ENCODE measurements at regions not wholly inside any gene's neighbourhood (a gene's known extent, or its start where the extent isn't known, plus 50 kb on each side); places are given as distances from the start of the nearest gene placed in this dataset.

- Histone ChIP-seq H3K4ac (ENCODE audit: low read depth, low read length) (no peak overlapping the region), H3K23me2 (ENCODE audit: insufficient read length, low read depth, low read length, poor library complexity, severe bottlenecking) (no peaks in the 10 kb centered on the region), H4K20me1 (ENCODE audit: control insufficient read depth, insufficient read depth, insufficient read length) (no peaks in the 10 kb centered on the region), H3K27ac (ENCODE audit: insufficient read length, low read depth, low read length) (no peak overlapping the region), H2BK20ac (ENCODE audit: low read depth, low read length, poor library complexity, severe bottlenecking) (no peak overlapping the region), H3T11ph (ENCODE audit: low read length) (no peak overlapping the region), H3K27me3 (ENCODE audit: insufficient read depth, low read length) (no peaks in the 10 kb centered on the region), H3K18ac (ENCODE audit: insufficient read length, low read depth, low read length) (no peak overlapping the region), H2BK5ac (ENCODE audit: insufficient read length, low read length) (no peak overlapping the region), H2BK15ac (ENCODE audit: low read depth, low read length) (no peak overlapping the region), H3K4me1 (ENCODE audit: insufficient read depth, low read length) (no peaks in the 10 kb centered on the region), H3K79me1 (ENCODE audit: insufficient read depth, low read depth, low read length, poor library complexity, severe bottlenecking) (no peaks in the 10 kb centered on the region), H3K23ac (ENCODE audit: insufficient read length, low read depth, low read length) (no peak overlapping the region), H3K79me2 (ENCODE audit: insufficient read depth, low read length) (no peaks in the 10 kb centered on the region), H4K8ac (replicated peaks; ENCODE audit: insufficient read length, low read depth, low read length) (no peak overlapping the region), H2BK12ac (ENCODE audit: insufficient read length, low read depth, low read length) (no peak overlapping the region), H4K91ac (ENCODE audit: insufficient read length, low read depth, low read length) (no peak overlapping the region), H4K5ac (ENCODE audit: insufficient read length, low read depth, low read length) (no peak overlapping the region), H3K56ac (ENCODE audit: insufficient read length, low read depth, low read length) (no peak overlapping the region), H3K9ac (ENCODE audit: extremely low read depth, insufficient read length, low read length) (no peak overlapping the region), H3K4me2 (ENCODE audit: insufficient read depth, insufficient read length, low read length) (no peak overlapping the region), H2AFZ (ENCODE audit: low read length) (no peak overlapping the region), H3K14ac (ENCODE audit: insufficient read depth, low read length) (no peak overlapping the region), H2BK120ac (ENCODE audit: low read depth, low read length, poor library complexity, severe bottlenecking) (no peak overlapping the region), H3K9me3 (ENCODE audit: control insufficient read depth, low read depth, low read length) (no peaks in the 10 kb centered on the region), H2AK5ac (ENCODE audit: insufficient read length, low read length) (no peak overlapping the region)
- no peak overlapping the region for H3K27ac Mint-ChIP-seq
- H3K4me3 Mint-ChIP-seq: no peak overlapping the region
- no peaks in the 10 kb centered on the region; the same call in 1 of the 2 replicates for H3K27me3 Mint-ChIP-seq (ENCODE audit: low read depth)
- 0 out of 4 replicates have a peak, but pooled peaks cover 0 to 2% of the 10 kb centered on the region in 2 experiments for H3K4me1 Mint-ChIP-seq
- no CpG with 5 or more reads among the region's 7 CpGs for WGBS (ENCODE audit: extremely low coverage, insufficient read length, low lambda C conversion rate)
- no peaks in the 10 kb centered on the region for H3K36me3 Mint-ChIP-seq (ENCODE audit: insufficient read depth in 1 of 3, low read depth in 3 of 3)
- TF ChIP-seq CTCF (conservative IDR thresholded peaks at IDR 0.05): no peak
- H3K9me3 Mint-ChIP-seq: peaks cover 3 to 4% of the 10 kb centered on the region in 2 experiments; a peak in 1 of 5 replicates
- DNase-seq: no peak
These were observed 99.1 kb upstream of the DUSP22 start for GRCh38 chr6:193180-193579.
